Epithelial cell of proximal tubule (primary cell): ENCODE measurements at regions not wholly inside any gene's neighbourhood (a gene's known extent, or its start where the extent isn't known, plus 50 kb on each side); places are given as distances from the start of the nearest gene placed in this dataset.
"Not testable (repeated sequence)": the region's sequence is repeated elsewhere in the genome, so short reads cannot be mapped to it uniquely, and the experiment has no call there.

Experiments used
- DNase-seq: peaks from one replicate; pipeline ENCODE4 v3.0.0-alpha.2; 2011; ENCODE audit warnings: low read depth
- H3K4me3 ChIP-seq: 2 replicates; pipeline ENCODE4 v1.5.1; 2011; ENCODE audit warnings: low read depth, mild to moderate bottlenecking, low read length
- TF ChIP-seq, protein P1 (sequence below): conservative IDR thresholded peaks from 2 replicates; pipeline ENCODE4 v1.5.1; 2012; ENCODE audit warnings: low read depth, mild to moderate bottlenecking, low read length

DNA sequence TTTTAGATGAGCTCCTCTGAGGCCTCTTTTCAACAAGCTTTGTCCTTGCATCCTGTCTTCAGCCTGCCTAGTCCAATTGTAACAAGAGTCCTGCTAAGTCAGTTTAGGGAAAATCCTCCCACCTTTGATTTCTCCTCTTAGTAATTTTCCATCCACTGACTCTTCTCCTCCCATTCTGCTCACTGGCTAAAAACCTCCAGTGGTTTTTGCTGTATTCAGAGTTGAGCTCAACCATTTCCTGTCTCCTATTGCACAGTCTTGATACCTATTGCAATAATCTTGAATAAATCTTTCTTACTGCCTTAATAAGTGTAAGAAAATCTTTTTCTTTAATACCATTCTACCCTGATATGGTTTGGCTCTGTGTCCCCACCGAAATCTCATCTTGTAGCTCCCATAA is 117.8 kb upstream of the ENPP6 start:
- TF ChIP-seq, protein P1, sequence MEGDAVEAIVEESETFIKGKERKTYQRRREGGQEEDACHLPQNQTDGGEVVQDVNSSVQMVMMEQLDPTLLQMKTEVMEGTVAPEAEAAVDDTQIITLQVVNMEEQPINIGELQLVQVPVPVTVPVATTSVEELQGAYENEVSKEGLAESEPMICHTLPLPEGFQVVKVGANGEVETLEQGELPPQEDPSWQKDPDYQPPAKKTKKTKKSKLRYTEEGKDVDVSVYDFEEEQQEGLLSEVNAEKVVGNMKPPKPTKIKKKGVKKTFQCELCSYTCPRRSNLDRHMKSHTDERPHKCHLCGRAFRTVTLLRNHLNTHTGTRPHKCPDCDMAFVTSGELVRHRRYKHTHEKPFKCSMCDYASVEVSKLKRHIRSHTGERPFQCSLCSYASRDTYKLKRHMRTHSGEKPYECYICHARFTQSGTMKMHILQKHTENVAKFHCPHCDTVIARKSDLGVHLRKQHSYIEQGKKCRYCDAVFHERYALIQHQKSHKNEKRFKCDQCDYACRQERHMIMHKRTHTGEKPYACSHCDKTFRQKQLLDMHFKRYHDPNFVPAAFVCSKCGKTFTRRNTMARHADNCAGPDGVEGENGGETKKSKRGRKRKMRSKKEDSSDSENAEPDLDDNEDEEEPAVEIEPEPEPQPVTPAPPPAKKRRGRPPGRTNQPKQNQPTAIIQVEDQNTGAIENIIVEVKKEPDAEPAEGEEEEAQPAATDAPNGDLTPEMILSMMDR, result no peak
- no peak for DNase-seq

DNA sequence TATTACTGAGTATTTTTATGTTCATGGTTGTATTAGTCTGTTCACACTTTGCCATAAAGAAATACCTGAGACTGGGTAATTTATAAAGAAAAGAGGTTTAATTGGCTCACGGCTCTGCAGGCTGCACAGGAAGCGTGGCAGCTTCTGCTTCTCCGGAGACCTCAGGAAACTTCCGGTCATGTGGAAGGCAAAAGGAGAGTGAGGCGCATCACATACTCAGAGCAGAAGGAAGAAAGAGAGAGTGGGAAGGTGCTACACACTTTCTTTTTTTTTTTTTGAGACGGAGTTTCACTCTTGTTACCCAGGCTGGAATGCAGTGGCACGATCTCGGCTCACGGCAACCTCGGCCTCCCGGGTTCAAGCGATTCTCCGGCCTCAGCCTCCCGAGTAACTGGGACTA is 115.8 kb upstream of the ENPP6 start:
- not testable (repeated sequence) for H3K4me3 ChIP-seq, DNase-seq

More for the DNA sequence above, 117.8 kb upstream of the ENPP6 start:
- no peak overlapping the region for H3K4me3 ChIP-seq

- DNase-seq, result no peak
- TF ChIP-seq, protein P1, result no peak
- no peak overlapping the region for H3K4me3 ChIP-seq
These were observed 113.8 kb upstream of the ENPP6 start for GRCh38 chr4:184331268-184331995.

DNA sequence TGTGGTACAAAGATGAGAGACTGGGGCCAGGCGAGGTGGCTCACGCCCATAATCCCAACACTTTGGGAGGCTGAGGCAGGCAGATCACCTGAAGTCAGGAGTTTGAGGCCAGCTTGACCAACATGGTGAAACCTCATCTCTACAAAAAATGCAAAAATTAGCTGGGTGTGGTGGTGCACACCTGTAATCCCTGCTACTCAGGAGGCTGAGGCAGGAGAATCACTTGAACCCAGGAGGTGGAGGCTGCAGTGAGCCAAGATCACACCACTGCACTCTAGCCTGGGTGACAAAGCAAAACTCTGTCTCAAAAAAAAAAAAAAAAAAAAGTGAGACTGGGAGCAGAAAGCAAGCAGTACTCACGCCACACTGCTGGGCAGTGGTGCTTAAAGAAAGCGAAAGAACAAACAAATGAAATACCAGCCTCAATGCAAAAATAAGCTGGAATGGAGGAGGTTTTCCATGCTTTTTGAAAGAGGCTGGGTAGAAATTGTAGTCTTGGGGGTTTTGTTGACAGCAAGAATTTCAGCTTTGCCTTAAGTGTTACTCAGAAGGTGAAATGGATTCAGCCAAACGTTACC is 112.9 kb upstream of the ENPP6 start:
- DNase-seq, result not testable (repeated sequence)

GRCh38 chr4:184329659-184330400 is 112.2 kb upstream of the ENPP6 start:
- no peak for DNase-seq
- no peak overlapping the region for H3K4me3 ChIP-seq
- TF ChIP-seq, protein P1, result no peak

More for the DNA sequence above, 112.9 kb upstream of the ENPP6 start:
- not testable (repeated sequence) for H3K4me3 ChIP-seq

DNA sequence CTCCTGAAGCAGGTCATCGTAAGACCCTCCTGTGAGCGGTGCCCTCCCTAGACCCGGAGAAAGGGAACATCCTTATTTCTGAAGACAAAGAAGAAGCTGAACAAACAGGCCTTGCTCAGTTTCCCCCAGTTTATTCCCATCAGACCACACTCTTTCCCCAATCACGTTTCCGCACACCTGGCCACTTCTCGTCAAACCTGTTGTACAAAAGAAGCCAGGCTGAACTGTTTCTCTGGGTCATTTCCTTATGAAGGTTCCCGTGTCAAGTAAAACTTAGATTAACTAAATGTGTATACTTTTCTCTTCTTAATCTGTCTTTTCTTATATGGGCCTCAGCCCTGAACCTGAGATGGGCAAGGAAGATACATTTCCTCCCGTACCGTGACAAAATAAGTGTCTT is 111.6 kb upstream of the ENPP6 start:
- TF ChIP-seq, protein P1, result no peak
- no peak overlapping the region for H3K4me3 ChIP-seq
- no peak for DNase-seq

DNA sequence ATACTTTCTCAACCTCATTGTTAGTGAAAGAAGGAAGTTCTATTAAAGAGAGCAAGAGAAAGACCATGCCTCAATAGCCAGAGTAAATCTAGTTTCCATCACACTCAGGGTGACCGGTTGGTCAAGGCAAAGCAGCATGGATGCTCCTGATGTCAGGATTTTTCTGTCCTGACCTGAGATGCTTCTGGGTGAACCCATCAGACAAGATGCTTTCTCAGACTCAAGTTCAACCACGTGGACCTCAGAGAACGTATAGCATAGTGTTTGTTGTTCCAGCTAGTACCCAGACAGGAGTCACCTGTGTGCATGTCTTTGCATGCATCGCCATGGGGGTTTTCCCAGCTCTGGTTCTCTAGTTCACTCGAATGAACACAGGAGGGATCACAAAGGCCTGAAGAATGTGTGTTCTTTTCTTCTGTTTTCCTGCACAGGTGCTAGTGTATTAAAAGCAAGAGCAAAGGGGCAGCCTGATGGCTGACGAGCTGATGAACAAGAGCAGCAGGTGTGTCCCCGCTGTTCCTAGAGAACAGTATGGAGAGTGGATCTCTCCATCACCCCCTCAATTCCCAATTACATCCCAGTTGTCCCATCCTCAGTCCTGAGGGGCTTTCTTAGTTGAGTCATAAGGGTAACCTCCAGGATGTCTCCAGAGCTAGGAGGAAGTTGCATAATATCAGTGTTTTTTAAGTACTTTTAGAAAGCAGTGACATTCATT is 110.5 kb upstream of the ENPP6 start:
- no peak overlapping the region for H3K4me3 ChIP-seq
- TF ChIP-seq, protein P1, result no peak
- no peak for DNase-seq
